ENCODE measurements at regions not wholly inside any gene's neighbourhood (a gene's known extent, or its start where the extent isn't known, plus 50 kb on each side); places are given as distances from the start of the nearest gene placed in this dataset.

DNA sequence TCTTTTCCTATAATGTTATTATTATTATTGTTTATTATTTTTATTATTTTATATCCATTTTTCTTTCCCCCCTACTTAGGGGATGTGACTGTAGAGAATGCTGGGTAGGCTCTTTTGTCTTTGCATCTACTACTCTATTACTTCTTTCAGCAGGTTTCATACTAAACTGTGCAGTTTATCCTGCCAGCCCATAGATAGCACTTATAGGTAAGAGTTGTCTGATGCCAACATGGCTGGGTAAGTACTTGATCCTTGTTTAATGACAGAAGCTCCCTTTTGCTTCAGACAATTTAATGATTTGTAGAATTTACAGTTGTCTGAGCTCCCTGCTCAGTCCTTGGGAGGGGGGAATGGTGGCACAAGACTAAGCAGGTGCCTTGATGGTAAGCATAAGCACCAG is 262.9 kb upstream of the CDH2 start:
- TF ChIP-seq, protein P1, sequence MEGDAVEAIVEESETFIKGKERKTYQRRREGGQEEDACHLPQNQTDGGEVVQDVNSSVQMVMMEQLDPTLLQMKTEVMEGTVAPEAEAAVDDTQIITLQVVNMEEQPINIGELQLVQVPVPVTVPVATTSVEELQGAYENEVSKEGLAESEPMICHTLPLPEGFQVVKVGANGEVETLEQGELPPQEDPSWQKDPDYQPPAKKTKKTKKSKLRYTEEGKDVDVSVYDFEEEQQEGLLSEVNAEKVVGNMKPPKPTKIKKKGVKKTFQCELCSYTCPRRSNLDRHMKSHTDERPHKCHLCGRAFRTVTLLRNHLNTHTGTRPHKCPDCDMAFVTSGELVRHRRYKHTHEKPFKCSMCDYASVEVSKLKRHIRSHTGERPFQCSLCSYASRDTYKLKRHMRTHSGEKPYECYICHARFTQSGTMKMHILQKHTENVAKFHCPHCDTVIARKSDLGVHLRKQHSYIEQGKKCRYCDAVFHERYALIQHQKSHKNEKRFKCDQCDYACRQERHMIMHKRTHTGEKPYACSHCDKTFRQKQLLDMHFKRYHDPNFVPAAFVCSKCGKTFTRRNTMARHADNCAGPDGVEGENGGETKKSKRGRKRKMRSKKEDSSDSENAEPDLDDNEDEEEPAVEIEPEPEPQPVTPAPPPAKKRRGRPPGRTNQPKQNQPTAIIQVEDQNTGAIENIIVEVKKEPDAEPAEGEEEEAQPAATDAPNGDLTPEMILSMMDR (IDR thresholded peaks at IDR 0.05) = no peak
- TF ChIP-seq POLR2A (IDR thresholded peaks at IDR 0.05) = no peak
